Kidney epithelial cell (primary cell): ENCODE measurements at regions not wholly inside any gene's neighbourhood (a gene's known extent, or its start where the extent isn't known, plus 50 kb on each side); places are given as distances from the start of the nearest gene placed in this dataset.
"Not testable (repeated sequence)": the region's sequence is repeated elsewhere in the genome, so short reads cannot be mapped to it uniquely, and the experiment has no call there.

ENCODE experiments used
- DNase-seq: peaks from one replicate; pipeline ENCODE4 v3.0.0-alpha.2; 2010; ENCODE audit warnings: low read depth
- H3K27me3 ChIP-seq: 2 replicates; pipeline ENCODE4 v1.6.0; 2011; ENCODE audit warnings: low read length; ENCODE audit not compliant: control insufficient read depth, insufficient read depth
- H3K36me3 ChIP-seq: 2 replicates; pipeline ENCODE4 v1.5.1; 2011; ENCODE audit warnings: low read length; ENCODE audit not compliant: control insufficient read depth, insufficient read depth
- H3K4me3 ChIP-seq: 2 replicates; pipeline ENCODE4 v1.5.1; 2011; ENCODE audit warnings: low read depth, mild to moderate bottlenecking, control low read depth, low read length
- TF ChIP-seq, protein P1 (sequence below): IDR thresholded peaks from 2 replicates; pipeline ENCODE4 v1.5.1; 2011; ENCODE audit warnings: mild to moderate bottlenecking, moderate library complexity, low read length, control low read depth, inconsistent platforms; ENCODE audit not compliant: insufficient read depth, poor library complexity, severe bottlenecking

DNA sequence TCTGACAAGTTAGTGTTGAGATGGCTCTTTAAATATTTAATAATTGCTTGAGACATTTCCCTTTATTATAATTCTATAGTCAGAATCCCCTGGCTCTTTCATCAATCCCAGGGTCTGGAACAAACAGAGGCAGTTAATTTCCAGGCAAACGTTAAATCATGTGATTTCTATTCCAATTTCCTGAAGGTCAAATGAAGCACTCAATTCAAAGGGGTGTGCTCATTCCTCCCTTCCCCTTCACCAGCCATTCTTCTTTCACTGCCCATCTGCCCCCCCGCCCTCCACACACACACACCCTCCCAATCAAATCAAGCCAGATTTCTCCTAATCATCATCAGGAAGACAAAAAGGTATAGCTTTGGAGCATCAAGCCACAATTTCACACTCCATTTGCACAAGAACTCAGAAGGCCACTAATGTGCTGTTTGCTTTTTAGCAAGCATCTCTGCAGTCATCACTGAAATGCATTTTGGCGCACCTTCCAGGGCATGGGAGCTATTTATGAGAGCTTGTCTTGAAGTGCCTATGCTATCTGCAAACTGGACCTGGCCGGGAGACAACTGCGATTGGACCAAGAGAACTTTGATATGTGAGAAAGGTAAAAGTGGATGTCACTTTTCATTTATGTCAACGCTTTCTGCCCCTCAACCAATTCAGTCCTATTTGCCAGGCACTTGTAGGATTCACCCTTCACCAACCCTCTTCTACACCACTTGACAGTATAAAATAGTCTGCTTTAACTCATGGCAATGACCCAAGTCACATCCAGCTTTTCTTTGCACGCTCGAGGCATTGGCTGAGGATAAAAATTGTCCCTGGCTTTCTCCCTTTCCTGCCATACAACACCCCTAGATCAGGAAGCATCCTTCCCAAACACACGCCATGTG is 315.1 kb upstream of the API5 start:
- no peaks in the 10 kb centered on the region for H3K27me3 ChIP-seq
- TF ChIP-seq, protein P1, sequence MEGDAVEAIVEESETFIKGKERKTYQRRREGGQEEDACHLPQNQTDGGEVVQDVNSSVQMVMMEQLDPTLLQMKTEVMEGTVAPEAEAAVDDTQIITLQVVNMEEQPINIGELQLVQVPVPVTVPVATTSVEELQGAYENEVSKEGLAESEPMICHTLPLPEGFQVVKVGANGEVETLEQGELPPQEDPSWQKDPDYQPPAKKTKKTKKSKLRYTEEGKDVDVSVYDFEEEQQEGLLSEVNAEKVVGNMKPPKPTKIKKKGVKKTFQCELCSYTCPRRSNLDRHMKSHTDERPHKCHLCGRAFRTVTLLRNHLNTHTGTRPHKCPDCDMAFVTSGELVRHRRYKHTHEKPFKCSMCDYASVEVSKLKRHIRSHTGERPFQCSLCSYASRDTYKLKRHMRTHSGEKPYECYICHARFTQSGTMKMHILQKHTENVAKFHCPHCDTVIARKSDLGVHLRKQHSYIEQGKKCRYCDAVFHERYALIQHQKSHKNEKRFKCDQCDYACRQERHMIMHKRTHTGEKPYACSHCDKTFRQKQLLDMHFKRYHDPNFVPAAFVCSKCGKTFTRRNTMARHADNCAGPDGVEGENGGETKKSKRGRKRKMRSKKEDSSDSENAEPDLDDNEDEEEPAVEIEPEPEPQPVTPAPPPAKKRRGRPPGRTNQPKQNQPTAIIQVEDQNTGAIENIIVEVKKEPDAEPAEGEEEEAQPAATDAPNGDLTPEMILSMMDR: no peak
- H3K4me3 ChIP-seq: no peak overlapping the region
- no peaks in the 10 kb centered on the region for H3K36me3 ChIP-seq
- no peak for DNase-seq

DNA sequence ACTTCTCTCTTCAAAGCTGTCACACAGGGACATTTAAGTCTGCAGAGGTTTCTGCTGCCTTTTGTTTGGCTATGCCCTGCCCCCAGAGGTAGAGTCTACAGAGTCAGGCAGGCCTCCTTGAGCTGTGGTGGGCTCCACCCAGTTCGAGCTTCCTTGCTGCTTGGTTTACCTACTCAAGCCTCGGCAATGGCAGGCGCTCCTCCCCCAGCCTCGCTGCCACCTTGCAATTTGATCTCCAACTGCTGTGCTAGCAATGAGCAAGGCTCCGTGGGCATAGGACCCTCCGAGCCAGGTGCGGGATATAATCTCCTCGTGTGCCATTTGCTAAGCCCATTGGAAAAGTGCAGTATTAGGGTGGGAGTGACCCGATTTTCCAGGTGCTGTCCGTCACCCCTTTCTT is 306.9 kb upstream of the API5 start:
- not testable (repeated sequence) for DNase-seq, H3K36me3 ChIP-seq, H3K4me3 ChIP-seq, H3K27me3 ChIP-seq

DNA sequence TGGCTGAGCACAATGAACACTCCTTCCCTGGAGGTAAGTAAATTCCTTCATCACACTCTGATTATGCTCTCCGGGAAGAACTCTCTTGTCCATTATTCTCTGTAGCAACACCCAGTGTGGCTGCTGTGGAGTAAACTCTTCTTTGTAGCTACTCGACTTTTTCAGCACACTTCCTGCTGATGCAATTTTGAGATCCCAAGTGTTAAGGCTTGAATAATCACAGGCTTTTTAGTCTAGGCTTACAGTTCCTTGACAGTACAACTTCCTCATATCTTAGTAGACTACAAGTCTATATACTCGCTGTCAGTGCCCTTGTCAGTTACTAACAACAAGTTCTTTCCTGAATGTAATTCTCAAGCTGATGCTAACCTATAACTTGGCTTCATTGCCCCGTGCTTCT is 301.8 kb upstream of the API5 start:
- Histone ChIP-seq H3K36me3 (no peaks in the 10 kb centered on the region), H3K4me3 (no peak overlapping the region), H3K27me3 (no peaks in the 10 kb centered on the region)
- DNase-seq: no peak
- TF ChIP-seq, protein P1: no peak

DNA sequence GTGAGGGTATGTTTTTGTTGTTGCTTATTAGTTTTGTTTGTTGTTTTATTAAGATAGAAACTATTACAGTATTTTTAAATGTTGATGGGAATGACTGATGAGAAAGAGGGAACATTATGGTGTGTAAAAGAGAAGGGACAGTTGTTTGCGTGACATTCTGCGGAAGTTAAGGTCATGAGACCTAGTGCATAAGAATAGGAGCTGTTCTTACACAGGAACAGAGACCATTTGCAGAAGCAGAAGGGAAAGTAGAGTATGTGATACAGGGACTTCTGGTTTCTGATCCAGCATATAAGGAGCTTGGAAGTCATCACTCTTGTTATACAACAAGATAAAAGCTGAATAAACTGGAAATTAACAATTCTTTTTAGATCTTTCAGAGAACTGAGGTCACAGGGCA is 299.2 kb upstream of the API5 start:
- H3K36me3 ChIP-seq: no peaks in the 10 kb centered on the region
- DNase-seq: no peak
- TF ChIP-seq, protein P1: no peak
- H3K4me3 ChIP-seq: no peak overlapping the region
- no peaks in the 10 kb centered on the region for H3K27me3 ChIP-seq

DNA sequence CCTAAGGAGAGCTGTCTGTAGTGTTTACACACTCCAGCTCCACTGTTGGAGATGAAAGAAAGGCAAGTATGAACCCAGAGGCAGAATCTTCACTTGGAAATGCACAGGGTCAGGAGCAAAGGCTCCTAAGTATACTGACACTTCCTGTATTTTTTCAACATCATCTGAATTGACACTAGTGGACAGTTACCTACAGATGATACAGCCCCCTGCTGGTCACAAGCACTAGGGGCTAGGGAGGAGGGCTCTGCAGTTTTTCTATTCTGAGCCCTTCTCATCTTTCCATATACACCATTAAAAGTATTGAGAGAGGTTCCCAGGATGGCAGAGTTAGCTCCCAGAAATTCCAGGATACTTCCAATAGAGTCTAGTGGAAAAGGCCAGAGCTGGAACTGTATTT is 290.3 kb upstream of the API5 start:
- H3K36me3 ChIP-seq: no peaks in the 10 kb centered on the region
- TF ChIP-seq, protein P1: peak; percentile 26
- no peaks in the 10 kb centered on the region for H3K27me3 ChIP-seq
- DNase-seq: no peak
- no peak overlapping the region for H3K4me3 ChIP-seq

DNA sequence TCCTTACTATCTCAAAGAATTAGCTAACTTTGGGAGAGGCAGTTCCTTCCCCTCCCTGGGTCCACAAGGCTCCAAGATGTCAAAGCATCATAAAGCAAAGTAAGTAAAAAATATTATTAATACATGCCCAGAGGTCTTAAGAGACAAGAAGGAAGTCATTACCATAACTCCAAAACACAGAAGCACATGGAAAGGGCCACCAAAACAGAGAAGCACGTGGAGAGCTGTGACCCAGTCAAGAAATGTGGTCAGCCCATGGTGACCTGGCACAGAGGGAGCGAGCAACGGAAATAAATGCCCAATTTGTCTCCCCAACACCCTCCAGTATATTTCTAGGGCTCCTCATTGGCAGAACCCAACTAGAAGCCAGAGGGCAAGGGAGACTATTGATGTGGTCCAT is 277.5 kb upstream of the API5 start:
- Histone ChIP-seq H3K27me3 (no peaks in the 10 kb centered on the region), H3K4me3 (no peak overlapping the region), H3K36me3 (no peaks in the 10 kb centered on the region)
- TF ChIP-seq, protein P1: no peak
- no peak for DNase-seq
